HEK293 (cell line): ENCODE measurements at regions not wholly inside any gene's neighbourhood (a gene's known extent, or its start where the extent isn't known, plus 50 kb on each side); places are given as distances from the start of the nearest gene placed in this dataset.

Experiments used
- ATF2 ChIP-seq: fragments of 450-650 bp; formaldehyde crosslinking; IDR thresholded peaks from 2 replicates; pipeline ENCODE4 v1.5.1; 2016; ENCODE audit warnings: missing biosample characterization, missing genetic modification characterization, low read depth
- TCF7L2 ChIP-seq: IDR thresholded peaks from 2 replicates; pipeline ENCODE4 v1.6.1; 2011; ENCODE audit warnings: low read depth, mild to moderate bottlenecking, inconsistent platforms, low read length, moderate library complexity, borderline replicate concordance
- ZBTB20 ChIP-seq: fragments of 450-650 bp; formaldehyde crosslinking; IDR thresholded peaks from 2 replicates; pipeline ENCODE4 v1.5.1; 2016; ENCODE audit warnings: missing biosample characterization, missing genetic modification characterization
- ZBTB8A ChIP-seq: fragments of 450-650 bp; formaldehyde crosslinking; IDR thresholded peaks from 2 replicates; pipeline ENCODE4 v1.5.1; 2016; ENCODE audit warnings: missing biosample characterization, missing genetic modification characterization
- ZNF776 ChIP-seq: fragments of 450-650 bp; formaldehyde crosslinking; IDR thresholded peaks from 2 replicates; pipeline ENCODE4 v1.5.0; 2017; ENCODE audit warnings: missing biosample characterization, missing genetic modification characterization, borderline replicate concordance
- ZSCAN23 ChIP-seq: fragments of 450-650 bp; formaldehyde crosslinking; IDR thresholded peaks from 2 replicates; pipeline ENCODE4 v1.5.1; 2016; ENCODE audit warnings: missing biosample characterization, missing genetic modification characterization
- TF ChIP-seq, protein P1 (sequence below): fragments of 450-650 bp; formaldehyde crosslinking; IDR thresholded peaks from 2 replicates; pipeline ENCODE4 v1.5.1; 2016; ENCODE audit warnings: missing biosample characterization, missing genetic modification characterization

DNA sequence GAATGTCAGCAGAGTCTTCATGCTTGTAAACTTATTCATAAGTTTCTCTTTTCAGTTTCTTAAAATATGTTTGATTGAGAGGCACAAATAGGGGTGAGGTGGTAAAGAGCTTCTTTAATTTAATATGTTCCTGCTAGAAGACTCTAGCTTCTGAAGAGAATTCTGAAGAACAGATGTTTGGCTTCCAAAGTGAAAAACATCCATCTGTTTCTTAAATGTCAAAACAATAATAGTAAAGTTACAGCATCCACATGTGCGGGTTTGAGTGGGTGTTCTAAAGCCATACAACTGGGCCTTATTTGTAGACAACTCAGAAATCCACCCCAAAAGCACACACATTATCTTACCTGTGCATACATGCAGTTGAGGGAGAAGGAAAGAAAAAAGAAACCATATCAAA, 144.0 kb upstream of the ADGRL4 start:
- TF ChIP-seq ZSCAN23 (no peak), TCF7L2 (no peak), ZBTB8A (tag by site-specific recombination) (no peak), ATF2 (tag by site-specific recombination) (no peak), ZBTB20 (no peak), ZNF776 (no peak)
- TF ChIP-seq, protein P1, sequence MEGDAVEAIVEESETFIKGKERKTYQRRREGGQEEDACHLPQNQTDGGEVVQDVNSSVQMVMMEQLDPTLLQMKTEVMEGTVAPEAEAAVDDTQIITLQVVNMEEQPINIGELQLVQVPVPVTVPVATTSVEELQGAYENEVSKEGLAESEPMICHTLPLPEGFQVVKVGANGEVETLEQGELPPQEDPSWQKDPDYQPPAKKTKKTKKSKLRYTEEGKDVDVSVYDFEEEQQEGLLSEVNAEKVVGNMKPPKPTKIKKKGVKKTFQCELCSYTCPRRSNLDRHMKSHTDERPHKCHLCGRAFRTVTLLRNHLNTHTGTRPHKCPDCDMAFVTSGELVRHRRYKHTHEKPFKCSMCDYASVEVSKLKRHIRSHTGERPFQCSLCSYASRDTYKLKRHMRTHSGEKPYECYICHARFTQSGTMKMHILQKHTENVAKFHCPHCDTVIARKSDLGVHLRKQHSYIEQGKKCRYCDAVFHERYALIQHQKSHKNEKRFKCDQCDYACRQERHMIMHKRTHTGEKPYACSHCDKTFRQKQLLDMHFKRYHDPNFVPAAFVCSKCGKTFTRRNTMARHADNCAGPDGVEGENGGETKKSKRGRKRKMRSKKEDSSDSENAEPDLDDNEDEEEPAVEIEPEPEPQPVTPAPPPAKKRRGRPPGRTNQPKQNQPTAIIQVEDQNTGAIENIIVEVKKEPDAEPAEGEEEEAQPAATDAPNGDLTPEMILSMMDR (tag by site-specific recombination) = no peak
